ENCODE measurements at regions not wholly inside any gene's neighbourhood (a gene's known extent, or its start where the extent isn't known, plus 50 kb on each side); places are given as distances from the start of the nearest gene placed in this dataset.
"Not testable (repeated sequence)": the region's sequence is repeated elsewhere in the genome, so short reads cannot be mapped to it uniquely, and the experiment has no call there.

DNA sequence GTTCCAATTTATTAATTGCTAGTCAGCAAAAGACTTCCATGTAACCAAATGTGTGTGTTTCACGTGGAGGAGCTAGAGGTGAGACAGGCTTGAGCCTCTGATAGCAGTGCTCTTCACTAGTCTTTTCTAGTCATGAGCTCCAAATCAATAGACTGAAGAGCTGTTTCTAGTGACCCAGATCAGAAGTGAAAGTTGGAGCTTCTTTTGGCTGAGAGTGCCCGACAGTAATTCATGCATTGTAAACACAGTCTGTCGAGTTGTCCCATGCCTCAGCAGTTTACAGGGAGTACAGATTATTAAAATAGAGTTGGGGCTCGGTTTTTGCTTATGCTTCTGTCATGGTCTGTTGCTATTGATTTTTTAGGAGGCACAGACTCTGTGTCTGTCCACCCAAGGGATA is 793.1 kb downstream of the DTWD2 start:
- DNase-seq (ENCODE audit: low read depth, low spot score): no peak

DNA sequence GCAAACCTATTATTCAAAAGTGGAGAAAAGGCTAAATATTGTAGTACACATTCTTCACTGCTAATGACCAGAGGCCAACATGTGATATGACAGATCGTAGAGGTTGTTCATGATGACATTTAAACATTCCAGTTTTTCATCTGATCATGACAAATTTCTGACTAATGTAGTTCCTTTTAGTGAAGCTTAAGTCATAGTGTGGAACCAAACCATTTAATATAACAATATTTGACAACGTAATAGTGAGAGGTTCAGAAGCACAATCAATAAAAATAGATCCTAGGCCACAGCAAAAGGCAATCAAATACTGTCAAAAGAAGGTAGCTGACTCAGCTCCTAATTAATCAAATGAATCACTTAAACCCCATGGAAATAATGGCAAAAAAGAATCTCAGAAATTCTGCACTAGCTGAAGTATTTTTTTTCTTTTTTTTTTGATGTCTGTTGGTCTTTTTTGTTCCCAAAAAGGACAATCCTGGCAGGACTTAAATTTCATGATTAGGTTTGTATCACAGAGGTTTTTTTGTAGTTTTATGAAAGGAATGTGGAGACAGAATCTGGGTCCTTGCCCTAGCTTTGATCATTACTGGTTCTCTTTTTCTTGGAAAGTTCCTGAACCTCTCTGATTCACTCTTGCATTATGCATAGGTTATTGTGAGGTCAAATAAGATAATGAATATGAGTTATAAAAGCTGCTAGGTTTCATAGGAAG is 795.0 kb downstream of the DTWD2 start:
- no peak for DNase-seq (ENCODE audit: low read depth, low spot score)

DNA sequence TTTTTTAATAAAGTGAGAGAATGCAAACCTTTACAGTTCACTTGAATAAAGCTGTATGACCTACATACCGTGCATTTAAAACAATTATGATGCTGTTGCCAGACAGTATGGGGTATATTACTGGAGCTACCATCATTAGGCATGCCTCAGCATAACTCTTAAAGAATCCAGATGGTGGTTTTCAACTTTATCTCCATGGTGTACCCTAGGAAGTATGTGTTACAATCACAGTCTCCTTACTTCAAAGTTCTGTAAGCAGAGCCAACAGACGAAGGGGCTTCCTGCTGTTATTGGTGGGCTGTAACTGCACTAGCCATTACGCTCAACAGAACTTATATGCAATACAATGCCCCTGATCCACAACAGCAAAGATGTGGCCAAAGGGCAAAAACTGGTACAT is 803.3 kb downstream of the DTWD2 start:
- no peak for DNase-seq (ENCODE audit: low read depth, low spot score)

DNA sequence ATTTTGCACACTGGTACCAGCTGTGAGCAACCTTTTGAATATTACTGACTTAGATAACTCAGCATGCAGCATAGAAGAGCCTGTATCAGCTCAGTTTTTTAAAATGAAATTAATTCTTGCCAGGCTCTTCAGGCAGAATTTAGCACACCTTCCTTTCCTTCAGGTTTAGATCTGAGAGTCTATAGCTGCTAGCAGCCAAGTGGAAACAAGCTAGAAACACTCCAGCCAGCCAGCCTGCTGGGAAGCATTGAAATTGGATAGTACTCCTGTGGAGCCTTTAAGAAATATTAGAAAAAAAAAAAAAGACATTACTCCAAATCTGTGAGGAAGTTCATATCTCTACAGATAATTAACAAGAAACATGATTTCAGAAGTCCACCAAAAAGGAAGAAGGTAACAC is 812.2 kb downstream of the DTWD2 start:
- DNase-seq (ENCODE audit: low read depth, low spot score): no peak

DNA sequence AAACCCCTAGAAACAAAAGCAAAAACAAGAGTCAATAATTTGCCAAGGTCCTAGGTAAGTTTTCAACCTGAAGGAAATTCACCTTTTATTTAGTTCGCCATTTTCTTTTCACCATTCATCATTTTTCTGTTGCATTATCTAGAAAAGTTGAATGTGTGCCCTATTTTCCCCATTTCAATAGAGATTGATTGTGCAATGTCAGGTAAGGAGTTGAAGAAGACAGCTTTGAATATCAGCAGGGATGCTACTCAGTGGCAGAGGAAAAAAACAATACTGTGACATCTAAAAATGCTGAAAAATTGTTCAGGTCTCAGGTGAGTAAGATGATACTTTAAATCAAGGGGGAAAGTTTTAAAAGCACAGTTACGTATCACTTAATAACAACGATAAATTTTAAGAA is 813.7 kb downstream of the DTWD2 start:
- no peak for DNase-seq (ENCODE audit: low read depth, low spot score)

DNA sequence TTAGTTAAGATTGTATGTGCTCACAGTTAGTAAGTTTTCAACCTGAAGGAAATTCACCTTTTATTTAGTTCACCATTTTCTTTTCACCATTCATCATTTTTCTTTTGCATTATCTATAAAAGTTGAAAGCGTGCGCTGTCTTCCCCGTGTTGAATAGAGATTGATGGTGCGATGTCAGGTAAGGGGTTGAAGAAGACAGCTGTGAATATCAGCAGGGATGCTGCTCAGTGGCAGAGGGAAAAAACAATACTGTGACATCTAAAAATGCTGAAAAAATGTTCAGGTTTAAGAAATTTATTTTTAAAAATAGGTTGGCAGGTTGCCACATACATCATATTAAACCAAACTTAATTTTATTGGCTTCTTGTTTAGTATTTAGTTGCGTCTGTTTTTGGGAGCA is 815.0 kb downstream of the DTWD2 start:
- DNase-seq (ENCODE audit: low read depth, low spot score): no peak

DNA sequence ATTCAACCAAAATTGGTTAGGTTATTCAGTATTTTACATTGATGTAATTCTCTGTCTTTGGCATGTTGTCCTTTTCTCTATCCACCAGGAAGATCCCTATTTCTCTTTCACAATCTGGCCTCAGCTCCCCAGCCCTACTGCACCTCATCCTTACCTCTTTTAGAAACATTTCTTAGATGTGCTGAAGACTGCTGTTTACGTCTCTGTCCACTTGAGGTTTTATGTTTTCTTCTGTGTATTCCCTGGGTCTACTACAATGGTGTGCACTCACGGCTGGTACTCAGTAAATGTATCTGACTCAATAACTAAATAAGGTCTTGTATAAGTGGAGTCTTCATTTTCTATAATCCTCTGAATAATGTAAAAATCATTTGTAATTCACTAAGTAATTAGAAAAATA is 822.7 kb downstream of the DTWD2 start:
- DNase-seq (ENCODE audit: low read depth, low spot score): no peak

DNA sequence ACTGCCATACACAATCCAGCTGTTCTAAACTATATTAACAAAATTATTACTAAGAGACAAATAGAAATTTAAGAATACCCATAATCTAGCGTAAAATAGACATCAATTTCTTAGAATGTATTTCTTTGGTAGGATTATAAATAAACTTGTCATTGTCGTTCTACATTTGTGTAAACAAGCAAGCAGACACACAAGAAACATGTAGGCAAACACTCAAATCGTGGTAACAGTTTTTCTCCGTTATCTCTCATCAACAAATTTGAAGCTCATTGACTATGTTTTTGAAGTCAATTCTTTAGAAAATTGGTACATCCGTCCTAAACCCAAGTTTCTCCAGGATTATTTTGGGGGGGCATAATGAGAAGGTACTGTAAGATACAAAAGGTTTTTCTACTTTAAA is 832.2 kb downstream of the DTWD2 start:
- no peak for DNase-seq (ENCODE audit: low read depth, low spot score)

DNA sequence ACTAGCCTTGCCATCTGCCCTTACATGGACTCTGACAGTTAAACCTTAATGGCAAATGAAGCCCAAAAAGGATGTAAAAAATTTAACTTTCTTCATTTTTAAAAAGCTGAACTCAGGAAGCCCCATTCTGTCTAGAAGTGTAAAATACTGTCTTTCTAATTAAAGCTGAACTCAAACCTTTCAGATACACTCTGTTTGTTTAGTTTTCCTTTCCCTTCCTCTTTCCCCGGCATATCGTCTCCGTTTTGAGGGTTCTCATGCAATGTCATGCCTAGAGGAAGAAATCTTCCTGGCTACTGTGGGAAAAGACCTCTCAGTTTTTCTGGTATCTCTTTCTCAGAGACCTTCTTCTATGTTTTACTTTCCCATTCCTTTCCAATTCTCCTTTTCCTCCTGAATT is 841.5 kb downstream of the DTWD2 start:
- DNase-seq (ENCODE audit: low read depth, low spot score): no peak

DNA sequence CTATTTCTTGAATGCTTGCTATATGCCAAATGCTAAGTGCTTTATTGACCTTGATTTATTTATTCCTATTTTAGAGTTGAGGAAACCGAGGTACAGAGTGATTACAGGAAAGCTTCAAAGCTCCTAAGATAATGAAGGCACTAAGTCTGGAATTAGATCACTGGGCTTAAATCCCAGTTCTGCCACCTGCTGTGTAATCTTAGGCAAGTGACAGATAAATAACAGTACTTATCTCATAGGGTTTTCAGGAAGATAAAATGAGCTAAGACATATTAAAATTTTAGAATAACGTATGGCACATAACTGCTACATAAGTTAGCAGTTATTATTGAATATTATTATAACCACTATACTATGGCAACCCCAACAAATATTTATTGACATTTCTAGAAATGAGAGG is 843.8 kb downstream of the DTWD2 start:
- DNase-seq (ENCODE audit: low read depth, low spot score): no peak

DNA sequence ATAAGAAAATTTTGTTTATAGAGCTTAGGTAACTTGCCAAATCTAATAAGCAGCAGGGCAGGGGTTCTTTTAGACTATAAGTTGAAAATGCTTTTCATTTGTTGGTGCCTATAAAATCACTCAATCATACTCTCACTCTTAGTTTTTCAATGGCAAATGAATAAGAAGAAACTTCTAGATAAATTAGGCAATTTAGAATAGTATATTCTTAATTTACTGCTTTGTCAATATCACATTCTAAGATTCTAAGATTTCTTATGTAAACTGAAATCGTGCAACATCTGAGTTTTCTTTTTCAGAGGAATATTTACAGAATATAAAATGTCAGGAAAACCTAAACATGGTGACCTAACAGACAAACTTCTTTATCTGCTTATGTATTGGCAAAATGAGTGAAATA is 849.0 kb downstream of the DTWD2 start:
- no peak for DNase-seq (ENCODE audit: low read depth, low spot score)

DNA sequence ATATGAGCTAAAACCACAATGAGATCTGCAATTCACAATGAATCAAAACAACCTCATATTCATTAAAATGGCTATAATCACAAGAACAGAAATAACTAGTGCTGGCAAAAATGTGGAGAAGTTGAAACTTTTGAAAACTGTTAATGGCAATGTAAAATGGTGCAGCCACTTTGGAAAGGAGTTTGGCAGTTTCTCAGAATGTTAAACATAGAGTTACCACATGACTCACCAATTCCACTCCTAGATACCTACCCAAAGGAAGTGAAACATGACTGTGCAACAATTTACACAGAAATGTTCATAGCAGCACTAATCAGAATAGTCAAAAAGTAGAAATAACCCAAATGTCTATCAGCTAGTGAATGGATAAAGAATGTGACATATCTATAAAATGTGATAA is 862.2 kb downstream of the DTWD2 start:
- no peak for DNase-seq (ENCODE audit: low read depth, low spot score)

DNA sequence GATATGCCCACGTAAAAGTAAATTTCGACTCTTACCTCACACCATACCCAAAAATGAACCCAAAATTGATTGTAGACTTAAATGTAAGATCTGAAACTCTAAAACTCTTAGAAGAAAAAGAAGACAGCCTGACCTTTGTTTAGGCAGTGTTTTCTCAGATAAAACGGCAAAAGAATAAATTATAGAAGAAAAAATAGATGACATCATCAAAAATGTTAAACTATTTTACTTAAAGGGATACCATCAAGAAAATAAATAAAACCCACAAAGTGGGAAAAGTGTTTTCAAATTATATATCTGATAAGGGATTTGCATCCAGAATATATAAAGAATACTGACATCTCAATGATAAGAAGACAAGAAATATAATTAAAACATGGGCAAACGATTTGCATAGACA is 862.7 kb downstream of the DTWD2 start:
- no peak for DNase-seq (ENCODE audit: low read depth, low spot score)

DNA sequence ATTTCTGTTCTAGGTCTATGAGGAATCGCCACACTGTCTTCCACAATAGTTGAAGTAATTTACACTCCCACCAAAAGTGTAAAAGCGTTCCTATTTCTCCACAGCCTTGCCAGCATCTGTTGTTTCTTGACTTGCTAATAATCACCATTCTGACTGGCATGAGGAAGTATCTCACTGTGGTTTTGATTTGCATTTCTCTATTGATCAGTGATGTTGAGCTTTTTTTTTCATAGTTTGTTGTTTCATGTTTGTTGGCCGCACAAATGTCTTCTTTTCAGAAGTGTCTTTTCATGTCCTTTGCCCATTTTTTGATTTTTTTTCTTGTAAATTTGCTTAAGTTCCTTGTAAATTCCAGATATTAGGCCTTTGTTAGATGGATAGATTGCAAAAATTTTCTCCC is 867.1 kb downstream of the DTWD2 start:
- DNase-seq (ENCODE audit: low read depth, low spot score): no peak

DNA sequence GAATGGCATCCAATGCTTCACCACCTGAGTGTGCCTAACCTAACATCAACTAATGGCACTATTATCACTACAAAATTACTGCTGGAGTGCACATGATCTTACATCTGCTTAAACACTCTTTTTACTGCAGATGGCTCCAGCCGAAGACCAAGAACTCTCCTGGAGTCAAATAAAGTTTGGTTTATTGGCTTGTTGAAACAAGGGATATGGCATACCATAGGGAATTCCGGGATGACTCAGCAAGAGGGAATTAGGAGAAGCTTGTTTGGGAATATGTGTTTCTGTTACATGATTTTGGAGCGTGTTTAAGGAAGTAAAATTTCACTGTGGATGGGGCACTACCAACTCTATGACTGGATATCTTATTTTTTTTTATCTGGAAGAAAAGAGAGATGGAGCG is 872.6 kb downstream of the DTWD2 start:
- no peak for DNase-seq (ENCODE audit: low read depth, low spot score)

DNA sequence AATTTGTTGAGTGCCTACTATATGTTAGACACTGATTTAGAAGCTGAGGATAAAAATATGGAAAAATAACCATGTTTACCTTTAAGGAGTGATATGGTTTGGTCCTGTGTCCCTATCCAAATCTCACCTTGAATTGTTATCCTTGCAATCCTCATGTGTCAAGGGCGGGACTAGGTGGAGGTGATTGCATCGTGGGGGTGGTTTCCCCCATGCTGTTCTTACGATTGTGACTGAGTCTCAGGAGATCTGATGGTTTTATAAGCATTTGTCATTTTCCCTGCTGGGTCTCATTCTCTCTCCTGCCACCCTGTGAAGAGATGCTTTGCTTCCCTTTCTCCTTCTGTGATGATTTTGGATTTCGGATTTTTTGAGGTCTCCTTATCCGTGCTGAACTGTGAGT is 876.4 kb downstream of the DTWD2 start:
- no peak for DNase-seq (ENCODE audit: low read depth, low spot score)

DNA sequence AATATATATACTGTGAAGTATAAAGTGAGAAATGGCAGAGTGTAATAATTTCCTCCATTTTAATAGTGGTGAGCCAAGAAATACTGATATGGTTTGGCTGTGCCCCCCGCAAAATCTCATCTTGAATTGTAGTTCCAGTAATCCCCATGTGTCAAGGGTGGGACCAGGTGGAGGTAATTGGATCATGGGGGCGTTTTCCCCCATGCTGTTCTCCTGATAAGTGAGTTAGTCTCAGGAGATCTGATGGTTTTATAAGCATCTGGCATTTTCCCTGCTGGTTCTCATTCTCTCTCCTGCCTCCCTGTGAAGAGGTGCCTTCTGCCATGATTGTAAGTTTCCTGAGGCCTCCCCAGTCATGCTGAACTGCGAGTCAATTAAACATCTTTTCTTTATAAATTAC is 881.1 kb downstream of the DTWD2 start:
- not testable (repeated sequence) for DNase-seq (ENCODE audit: low read depth, low spot score)

DNA sequence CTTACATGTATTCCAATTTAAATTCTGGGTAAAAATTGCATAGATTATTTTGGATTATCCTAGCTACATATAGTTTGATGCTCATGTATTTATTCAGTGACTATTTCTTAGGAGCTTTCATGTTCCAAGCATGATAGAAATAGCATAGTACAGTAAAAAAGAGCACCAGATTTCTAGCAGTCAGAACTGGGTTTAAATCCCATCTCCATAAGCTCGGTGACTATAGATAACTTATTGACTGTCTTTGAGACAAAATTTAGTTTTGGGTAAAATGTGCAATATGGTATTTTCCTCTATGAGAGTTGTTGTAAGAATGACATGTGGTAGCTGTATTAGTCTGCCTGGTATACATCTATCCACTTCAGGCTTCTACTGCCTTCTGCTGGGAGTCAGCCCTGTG is 889.6 kb downstream of the DTWD2 start:
- no peak for DNase-seq (ENCODE audit: low read depth, low spot score)

DNA sequence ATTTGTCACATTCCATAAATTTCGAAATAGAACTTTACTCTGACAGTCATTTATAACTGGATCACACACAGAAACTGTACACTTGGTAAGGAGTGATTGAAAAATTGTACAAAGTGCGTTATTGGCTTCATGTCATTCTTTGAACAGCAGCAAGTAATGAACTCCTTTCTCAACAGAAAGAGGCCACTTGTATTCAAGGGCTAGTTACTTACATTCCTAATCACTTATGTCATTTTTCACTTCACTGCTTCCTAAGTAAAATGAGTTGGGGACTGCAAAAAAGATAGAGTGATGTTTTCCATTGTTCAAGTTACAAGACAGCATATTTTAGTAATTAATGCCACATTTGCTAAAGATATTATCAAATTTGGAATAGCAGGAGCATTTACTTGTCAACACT is 893.2 kb downstream of the DTWD2 start:
- DNase-seq (ENCODE audit: low read depth, low spot score): no peak

DNA sequence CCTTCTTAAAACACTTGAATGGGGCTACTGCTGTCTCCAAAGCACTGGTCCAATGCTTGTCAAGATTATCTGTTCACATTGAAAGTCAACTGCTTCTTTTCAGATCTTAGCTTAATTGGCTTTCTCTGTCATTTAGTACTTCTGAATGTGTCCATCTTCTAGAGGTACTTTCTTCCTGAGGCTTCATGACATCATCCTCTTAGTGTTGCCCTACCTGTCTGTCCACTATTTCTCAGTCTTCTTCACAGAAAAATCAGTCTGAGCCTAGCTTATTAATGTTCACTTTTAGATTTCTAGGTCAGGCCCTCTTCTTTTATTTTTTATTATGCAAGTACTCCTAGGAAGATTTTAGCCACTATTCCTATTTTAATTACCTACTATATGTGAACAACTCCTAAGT is 899.9 kb downstream of the DTWD2 start:
- no peak for DNase-seq (ENCODE audit: low read depth, low spot score)

DNA sequence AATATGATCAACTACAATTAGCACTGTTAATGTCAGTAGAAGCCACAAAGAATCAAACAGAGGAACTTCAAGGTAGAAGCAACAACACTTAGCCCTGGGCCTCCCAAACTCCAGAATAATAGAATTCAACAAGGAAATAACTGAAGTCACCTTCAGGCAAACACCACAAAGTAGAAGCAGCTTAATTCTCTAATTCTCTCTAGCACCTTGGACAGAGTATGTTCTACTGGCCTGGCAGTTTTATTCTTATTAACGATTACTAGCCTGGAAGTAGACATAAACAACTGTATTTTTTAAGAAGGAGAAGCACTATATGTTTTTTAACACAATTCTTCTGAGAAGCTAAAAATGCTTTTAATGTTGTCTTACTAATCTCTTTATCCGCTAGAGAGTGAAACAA is 911.9 kb downstream of the DTWD2 start:
- DNase-seq (ENCODE audit: low read depth, low spot score): no peak

DNA sequence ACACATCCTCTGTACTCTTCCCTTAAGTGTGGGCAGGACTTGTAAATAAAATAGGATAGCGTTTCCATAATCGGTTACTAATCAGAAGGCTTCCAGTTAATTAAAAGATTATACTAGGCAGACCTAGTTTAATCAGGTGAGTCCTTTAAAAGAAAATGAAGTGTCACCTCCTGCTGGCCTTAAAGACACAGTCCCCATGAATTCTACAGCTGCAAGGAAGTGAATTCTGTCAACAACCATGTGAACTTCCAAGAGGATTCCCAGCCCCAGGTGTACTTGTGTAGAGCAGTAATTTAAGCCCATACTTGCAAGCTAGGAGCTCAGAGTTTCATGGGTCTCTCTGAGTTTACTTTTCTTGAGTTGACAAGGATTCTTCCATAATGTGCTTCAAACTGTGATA is 918.3 kb downstream of the DTWD2 start:
- no peak for DNase-seq (ENCODE audit: low read depth, low spot score)

DNA sequence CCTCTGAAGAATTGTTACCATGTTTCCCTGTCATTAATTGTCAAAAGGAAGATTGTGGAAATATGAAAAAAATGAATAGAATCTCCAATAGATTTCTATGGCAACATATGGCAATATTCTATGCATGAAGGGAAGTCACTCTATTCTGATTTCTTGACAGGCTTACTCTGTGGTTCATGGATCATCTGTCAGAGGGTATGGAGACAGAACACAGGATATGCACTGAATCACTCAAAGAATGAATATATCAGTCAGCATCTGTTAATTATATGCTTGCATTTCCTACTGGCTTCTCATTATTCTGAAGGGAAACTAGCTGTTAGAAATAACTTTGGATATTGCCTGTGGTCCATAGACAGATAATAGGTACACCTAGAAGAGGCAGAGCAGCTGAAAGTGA is 918.9 kb downstream of the DTWD2 start:
- DNase-seq (ENCODE audit: low read depth, low spot score): no peak

DNA sequence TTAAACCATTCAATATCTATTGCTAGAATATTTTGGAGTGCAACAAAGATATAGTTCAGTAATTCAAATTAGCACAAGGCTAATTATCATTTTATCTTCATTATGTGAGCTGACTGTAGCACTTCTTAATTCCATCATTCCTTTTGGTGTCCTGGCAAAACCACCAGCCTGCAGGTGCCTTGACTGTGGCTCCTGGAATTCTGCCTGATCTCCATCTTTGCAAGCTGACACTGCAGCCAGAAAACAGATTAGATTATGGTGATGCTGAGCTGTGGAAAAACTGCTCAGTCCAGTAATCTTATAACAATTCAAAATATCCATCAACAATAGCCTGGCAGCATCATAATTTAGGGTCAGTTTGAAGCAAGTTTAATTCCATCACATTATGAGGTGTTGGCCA is 919.5 kb downstream of the DTWD2 start:
- no peak for DNase-seq (ENCODE audit: low read depth, low spot score)

All from activated CD4-positive, CD25-positive, alpha-beta regulatory T cell treated with anti-CD3 and anti-CD28 coated beads, Interleukin-2, amount 50 U/mL, for 16 hours (primary cell).